GM18517 (cell line): ENCODE measurements at regions not wholly inside any gene's neighbourhood (a gene's known extent, or its start where the extent isn't known, plus 50 kb on each side); places are given as distances from the start of the nearest gene placed in this dataset.
"Not testable (repeated sequence)": the region's sequence is repeated elsewhere in the genome, so short reads cannot be mapped to it uniquely, and the experiment has no call there.

ENCODE experiments used
- ATAC-seq: cut with Tn5 transposase; IDR thresholded peaks from one replicate; pipeline ENCODE4 v1.9.1; 2021; ENCODE audit warnings: mild to moderate bottlenecking, moderate library complexity; ENCODE audit not compliant: unreplicated experiment

GRCh38 chr13:50403311-50403710 is 388.1 kb downstream of the KCNRG start:
- no peak for ATAC-seq

GRCh38 chr13:50404116-50404515 is 388.9 kb downstream of the KCNRG start:
- no peak for ATAC-seq

- no peak for ATAC-seq
Measured at GRCh38 chr13:50404769-50405168, 389.5 kb downstream of the KCNRG start.

- ATAC-seq, result no peak
Measured at GRCh38 chr13:50406831-50407230, 391.6 kb downstream of the KCNRG start.

- no peak for ATAC-seq
Measured at GRCh38 chr13:50408068-50408467, 392.8 kb downstream of the KCNRG start.

- no peak for ATAC-seq
Measured at GRCh38 chr13:50409220-50409619, 394.0 kb downstream of the KCNRG start.

GRCh38 chr13:50410921-50411746 is 395.9 kb downstream of the KCNRG start:
- no peak for ATAC-seq

GRCh38 chr13:50412046-50412617 is 396.9 kb downstream of the KCNRG start:
- ATAC-seq, result no peak

- no peak for ATAC-seq
Measured at GRCh38 chr13:50414640-50415039, 399.4 kb downstream of the KCNRG start.

GRCh38 chr13:50415428-50415827 is 400.2 kb downstream of the KCNRG start:
- no peak for ATAC-seq

GRCh38 chr13:50417597-50417996 is 402.4 kb downstream of the KCNRG start:
- no peak for ATAC-seq

- no peak for ATAC-seq
Measured at GRCh38 chr13:50419331-50419865, 404.2 kb downstream of the KCNRG start.

GRCh38 chr13:50419896-50420295 is 404.7 kb downstream of the KCNRG start:
- ATAC-seq, result no peak

- no peak for ATAC-seq
Measured at GRCh38 chr13:50420718-50421472, 405.7 kb downstream of the KCNRG start.

- ATAC-seq, result no peak
Measured at GRCh38 chr13:50421473-50422130, 406.4 kb downstream of the KCNRG start.

- ATAC-seq, result no peak
Measured at GRCh38 chr13:50422181-50423148, 407.2 kb downstream of the KCNRG start.

- ATAC-seq, result no peak
Measured at GRCh38 chr13:50424993-50425392, 409.7 kb downstream of the KCNRG start.

GRCh38 chr13:50425772-50426171 is 410.5 kb downstream of the KCNRG start:
- ATAC-seq, result no peak

- ATAC-seq, result no peak
Measured at GRCh38 chr13:50426927-50427326, 411.7 kb downstream of the KCNRG start.

GRCh38 chr13:50427511-50427910 is 412.3 kb downstream of the KCNRG start:
- ATAC-seq, result not testable (repeated sequence)
